Kidney epithelial cell (primary cell): ENCODE measurements at regions not wholly inside any gene's neighbourhood (a gene's known extent, or its start where the extent isn't known, plus 50 kb on each side); places are given as distances from the start of the nearest gene placed in this dataset.

Experiments
- DNase-seq: peaks from one replicate; pipeline ENCODE4 v3.0.0-alpha.2; 2010; ENCODE audit warnings: low read depth
- H3K27me3 ChIP-seq: 2 replicates; pipeline ENCODE4 v1.6.0; 2011; ENCODE audit warnings: low read length; ENCODE audit not compliant: control insufficient read depth, insufficient read depth
- H3K36me3 ChIP-seq: 2 replicates; pipeline ENCODE4 v1.5.1; 2011; ENCODE audit warnings: low read length; ENCODE audit not compliant: control insufficient read depth, insufficient read depth
- H3K4me3 ChIP-seq: 2 replicates; pipeline ENCODE4 v1.5.1; 2011; ENCODE audit warnings: low read depth, mild to moderate bottlenecking, control low read depth, low read length
- CTCF ChIP-seq: IDR thresholded peaks from 2 replicates; pipeline ENCODE4 v1.5.1; 2011; ENCODE audit warnings: mild to moderate bottlenecking, moderate library complexity, low read length, control low read depth, inconsistent platforms; ENCODE audit not compliant: insufficient read depth, poor library complexity, severe bottlenecking

- Histone ChIP-seq H3K27me3 (no peaks in the 10 kb centered on the region), H3K36me3 (no peaks in the 10 kb centered on the region), H3K4me3 (no peak overlapping the region)
- no peak for DNase-seq
- no peak for TF ChIP-seq CTCF
Observed at GRCh38 chr9:16103620-16104397, 551.0 kb downstream of the CCDC171 start.

GRCh38 chr9:16105168-16106020 is 552.6 kb downstream of the CCDC171 start:
- no peak for DNase-seq
- Histone ChIP-seq H3K4me3 (no peak overlapping the region), H3K27me3 (no peaks in the 10 kb centered on the region), H3K36me3 (no peaks in the 10 kb centered on the region)
- TF ChIP-seq CTCF, result no peak

- no peak for DNase-seq
- Histone ChIP-seq H3K36me3 (no peaks in the 10 kb centered on the region), H3K27me3 (no peaks in the 10 kb centered on the region), H3K4me3 (no peak overlapping the region)
- TF ChIP-seq CTCF, result no peak
Observed at GRCh38 chr9:16106021-16106571, 553.3 kb downstream of the CCDC171 start.

- no peak for DNase-seq
- no peaks in the 10 kb centered on the region for H3K27me3 ChIP-seq
- TF ChIP-seq CTCF, result no peak
- H3K36me3 ChIP-seq, result no peaks in the 10 kb centered on the region
- no peak overlapping the region for H3K4me3 ChIP-seq
Observed at GRCh38 chr9:16112116-16112515, 559.3 kb downstream of the CCDC171 start.

GRCh38 chr9:16115994-16116393 is 563.2 kb downstream of the CCDC171 start:
- H3K27me3 ChIP-seq, result no peaks in the 10 kb centered on the region
- no peaks in the 10 kb centered on the region for H3K36me3 ChIP-seq
- TF ChIP-seq CTCF, result no peak
- no peak for DNase-seq
- no peak overlapping the region for H3K4me3 ChIP-seq
